IPS-15b (cell line): ENCODE measurements at regions not wholly inside any gene's neighbourhood (a gene's known extent, or its start where the extent isn't known, plus 50 kb on each side); places are given as distances from the start of the nearest gene placed in this dataset.

ENCODE experiments used
- H3K27me3 ChIP-seq: one replicate; pipeline ENCODE4 v1.6.1; 2013; ENCODE audit warnings: low read length; ENCODE audit not compliant: control insufficient read depth, insufficient read depth
- H3K36me3 ChIP-seq: one replicate; pipeline ENCODE4 v1.6.1; 2013; ENCODE audit warnings: low read length; ENCODE audit not compliant: control insufficient read depth, insufficient read depth
- H3K4me1 ChIP-seq: one replicate; pipeline ENCODE4 v1.6.1; 2013; ENCODE audit warnings: mild to moderate bottlenecking, low read length; ENCODE audit not compliant: control insufficient read depth, insufficient read depth
- H3K4me3 ChIP-seq: one replicate; pipeline ENCODE4 v1.5.1; 2013; ENCODE audit warnings: low read depth, low read length
- H3K9ac ChIP-seq: one replicate; pipeline ENCODE4 v1.6.1; 2013; ENCODE audit warnings: low read depth, mild to moderate bottlenecking, low read length
- H3K9me3 ChIP-seq: one replicate; pipeline ENCODE4 v1.6.1; 2013; ENCODE audit warnings: mild to moderate bottlenecking, low read length; ENCODE audit not compliant: control insufficient read depth, insufficient read depth

DNA sequence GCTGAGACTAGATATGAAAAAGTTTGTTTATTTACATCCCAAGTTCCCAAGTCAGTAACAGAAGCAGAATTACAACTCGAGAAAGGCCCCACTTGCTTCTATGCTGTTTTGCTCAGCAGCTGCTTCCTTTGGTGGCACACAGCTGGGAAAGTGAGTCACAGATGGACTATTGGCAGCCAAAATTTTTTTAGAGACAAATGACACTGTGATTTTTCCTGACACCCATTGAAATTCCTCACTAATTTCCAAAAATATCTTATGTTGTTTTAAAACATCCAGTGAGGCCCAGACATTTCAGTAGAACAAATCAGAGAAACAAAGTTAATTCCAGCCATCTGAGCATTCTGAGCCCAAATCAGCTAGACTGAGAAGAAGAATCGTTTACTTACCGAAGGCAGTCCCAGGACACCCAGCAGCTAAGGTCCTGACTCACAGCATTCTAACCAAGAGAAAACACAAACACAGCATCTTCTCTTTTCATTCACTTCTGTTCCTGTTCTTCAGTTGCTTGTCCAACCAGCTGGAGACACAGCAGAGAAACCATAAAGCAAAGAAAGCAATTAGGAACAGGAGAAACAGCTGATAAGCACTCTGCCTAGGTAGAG is 188.3 kb downstream of the DAD1 start:
- no peak overlapping the region for H3K9ac ChIP-seq
- no peaks in the 10 kb centered on the region for H3K9me3 ChIP-seq
- H3K36me3 ChIP-seq: no peaks in the 10 kb centered on the region
- H3K27me3 ChIP-seq: no peaks in the 10 kb centered on the region
- no peaks in the 10 kb centered on the region for H3K4me1 ChIP-seq
- H3K4me3 ChIP-seq: no peak overlapping the region

DNA sequence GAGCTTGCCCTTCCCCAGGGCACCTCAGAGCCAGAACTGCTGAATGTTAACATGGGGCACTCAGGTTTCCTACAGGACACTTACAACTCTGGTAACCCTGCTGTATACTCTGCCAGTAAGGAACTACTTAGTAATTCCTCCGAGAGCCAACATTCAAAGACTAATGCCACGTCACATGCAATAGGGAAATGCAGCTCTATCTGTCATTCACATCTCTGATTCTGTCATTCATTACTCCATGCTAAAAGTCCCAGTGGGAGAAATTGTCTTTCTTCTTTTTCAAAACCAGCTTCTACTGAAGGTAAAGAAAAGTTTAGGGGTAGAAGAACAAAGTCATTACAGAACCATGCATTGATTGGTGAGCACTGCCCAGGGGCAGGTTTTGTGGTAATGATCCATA is 189.2 kb downstream of the DAD1 start:
- no peak overlapping the region for H3K9ac ChIP-seq
- no peaks in the 10 kb centered on the region for H3K36me3 ChIP-seq
- H3K4me3 ChIP-seq: no peak overlapping the region
- H3K4me1 ChIP-seq: no peaks in the 10 kb centered on the region
- no peaks in the 10 kb centered on the region for H3K9me3 ChIP-seq
- no peaks in the 10 kb centered on the region for H3K27me3 ChIP-seq

DNA sequence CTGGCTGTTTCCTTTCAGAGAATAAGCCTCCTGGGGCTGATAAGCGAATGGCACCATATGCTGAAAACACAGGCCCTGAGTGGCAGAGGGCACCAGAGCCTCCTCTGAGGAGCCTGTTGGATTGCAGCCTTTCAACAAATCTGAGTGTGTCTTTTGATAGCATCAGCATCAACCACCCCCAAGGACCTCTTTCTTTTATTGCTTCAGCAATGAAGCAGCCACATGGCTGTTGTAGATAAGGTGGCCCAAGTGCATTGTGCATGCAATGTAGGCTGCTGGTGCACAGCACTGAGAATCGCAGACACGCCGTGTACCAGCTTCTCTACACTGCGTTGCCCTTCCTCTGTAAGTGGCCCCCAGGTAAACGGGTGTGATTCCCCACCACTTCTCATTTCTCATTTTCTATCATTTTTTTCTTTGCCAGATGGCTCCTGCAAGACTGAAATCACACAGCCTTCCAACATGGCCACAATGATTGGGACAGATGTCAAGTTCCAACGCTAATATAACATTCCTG is 191.7 kb downstream of the DAD1 start:
- Histone ChIP-seq H3K9ac (no peak overlapping the region), H3K4me3 (no peak overlapping the region), H3K27me3 (no peaks in the 10 kb centered on the region), H3K36me3 (no peaks in the 10 kb centered on the region), H3K9me3 (no peaks in the 10 kb centered on the region), H3K4me1 (no peaks in the 10 kb centered on the region)

DNA sequence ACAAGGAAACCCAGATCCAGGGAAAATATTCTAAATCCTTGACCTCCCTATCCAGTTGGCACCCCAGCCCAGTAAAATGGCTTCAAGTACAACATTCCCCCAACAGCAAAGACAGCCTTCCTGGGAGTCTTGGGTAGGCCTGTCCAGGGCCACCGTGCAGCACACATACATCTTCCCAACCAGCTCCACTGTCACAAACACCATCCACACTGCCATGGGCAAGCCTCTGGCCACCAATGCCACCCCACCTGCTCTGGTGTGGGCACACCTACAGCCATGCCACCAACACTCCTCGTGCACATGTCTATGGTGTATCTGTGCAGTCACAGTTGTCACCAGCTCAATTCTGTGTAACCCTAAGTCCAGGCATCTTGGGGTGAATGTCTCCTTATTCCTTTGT is 193.2 kb downstream of the DAD1 start:
- Histone ChIP-seq H3K9ac (no peak overlapping the region), H3K36me3 (no peaks in the 10 kb centered on the region), H3K27me3 (no peaks in the 10 kb centered on the region), H3K9me3 (no peaks in the 10 kb centered on the region), H3K4me3 (no peak overlapping the region), H3K4me1 (no peaks in the 10 kb centered on the region)

DNA sequence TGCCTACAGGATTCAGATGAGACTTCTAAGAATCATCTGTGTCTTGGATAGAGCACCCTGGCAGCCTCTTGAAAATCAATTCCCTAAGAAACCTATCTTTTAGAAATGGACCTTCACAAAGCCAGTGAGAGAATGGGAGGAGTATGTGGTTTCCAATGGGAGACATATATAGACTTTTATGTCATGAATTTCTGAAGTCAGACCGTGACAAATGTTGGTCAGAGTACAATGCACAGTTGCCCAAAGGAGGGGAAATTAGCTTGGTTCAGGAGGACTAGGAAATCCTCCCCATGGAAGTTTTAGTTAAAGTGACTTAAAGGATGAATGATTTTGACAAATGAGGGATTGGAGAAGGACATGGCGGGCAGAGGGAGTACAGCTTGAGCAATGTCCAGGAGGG is 194.4 kb downstream of the DAD1 start:
- no peaks in the 10 kb centered on the region for H3K4me1 ChIP-seq
- H3K9me3 ChIP-seq: no peaks in the 10 kb centered on the region
- H3K9ac ChIP-seq: no peak overlapping the region
- no peak overlapping the region for H3K4me3 ChIP-seq
- no peaks in the 10 kb centered on the region for H3K27me3 ChIP-seq
- no peaks in the 10 kb centered on the region for H3K36me3 ChIP-seq

DNA sequence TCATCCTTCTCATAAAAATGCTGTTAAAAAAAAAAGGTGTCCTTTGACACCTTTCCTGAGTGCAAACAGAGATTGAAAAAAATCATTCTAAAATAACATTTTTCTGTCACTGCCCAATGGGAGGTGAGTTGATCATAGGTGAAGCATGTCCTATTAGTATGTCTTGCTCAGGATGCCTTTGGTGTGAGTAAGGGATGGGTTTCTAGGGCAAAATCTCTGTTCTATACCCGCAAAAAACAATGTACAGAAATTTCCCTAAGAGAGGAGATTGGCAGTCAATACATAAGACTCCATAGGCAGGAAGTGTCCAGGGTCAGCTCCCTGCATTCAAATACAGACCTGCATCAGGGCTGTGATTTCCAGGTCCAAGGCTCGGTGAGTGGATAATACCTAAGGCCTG is 195.2 kb downstream of the DAD1 start:
- H3K9me3 ChIP-seq: no peaks in the 10 kb centered on the region
- H3K4me3 ChIP-seq: no peak overlapping the region
- no peaks in the 10 kb centered on the region for H3K27me3 ChIP-seq
- H3K36me3 ChIP-seq: no peaks in the 10 kb centered on the region
- no peaks in the 10 kb centered on the region for H3K4me1 ChIP-seq
- no peak overlapping the region for H3K9ac ChIP-seq

DNA sequence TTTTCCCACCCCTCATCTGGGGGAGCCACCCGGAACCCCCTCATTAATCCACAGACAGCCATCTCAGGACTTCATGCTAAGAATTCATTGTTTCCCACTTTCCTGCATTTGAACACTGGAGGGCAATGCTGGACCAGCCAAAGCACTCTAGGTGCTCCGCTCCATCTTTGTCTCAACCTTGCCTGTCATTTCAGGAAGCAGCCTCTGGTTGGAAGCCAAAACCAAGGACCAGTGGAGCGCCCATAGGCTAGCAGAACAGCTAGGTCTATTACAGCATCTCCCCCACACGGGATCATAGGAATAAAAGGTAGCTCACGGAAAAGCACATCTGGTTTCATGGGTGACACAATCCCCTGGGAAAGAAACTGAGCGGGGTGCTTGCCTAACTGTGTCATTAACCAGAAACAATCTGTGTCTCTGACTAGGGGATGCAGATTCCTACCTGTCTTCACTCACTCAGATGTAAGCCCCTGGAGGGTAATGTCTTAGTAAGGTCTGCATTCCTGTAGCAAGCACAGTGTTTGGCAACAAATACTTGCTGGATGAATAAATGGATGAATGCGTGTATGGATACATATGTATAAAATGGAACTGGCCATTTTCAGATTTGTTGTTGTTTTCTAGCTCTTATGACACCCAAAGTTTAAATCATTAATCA is 197.0 kb downstream of the DAD1 start:
- H3K36me3 ChIP-seq: no peaks in the 10 kb centered on the region
- no peak overlapping the region for H3K9ac ChIP-seq
- H3K27me3 ChIP-seq: no peaks in the 10 kb centered on the region
- H3K9me3 ChIP-seq: no peaks in the 10 kb centered on the region
- H3K4me1 ChIP-seq: peaks cover 4% of the 10 kb centered on the region
- H3K4me3 ChIP-seq: no peak overlapping the region

DNA sequence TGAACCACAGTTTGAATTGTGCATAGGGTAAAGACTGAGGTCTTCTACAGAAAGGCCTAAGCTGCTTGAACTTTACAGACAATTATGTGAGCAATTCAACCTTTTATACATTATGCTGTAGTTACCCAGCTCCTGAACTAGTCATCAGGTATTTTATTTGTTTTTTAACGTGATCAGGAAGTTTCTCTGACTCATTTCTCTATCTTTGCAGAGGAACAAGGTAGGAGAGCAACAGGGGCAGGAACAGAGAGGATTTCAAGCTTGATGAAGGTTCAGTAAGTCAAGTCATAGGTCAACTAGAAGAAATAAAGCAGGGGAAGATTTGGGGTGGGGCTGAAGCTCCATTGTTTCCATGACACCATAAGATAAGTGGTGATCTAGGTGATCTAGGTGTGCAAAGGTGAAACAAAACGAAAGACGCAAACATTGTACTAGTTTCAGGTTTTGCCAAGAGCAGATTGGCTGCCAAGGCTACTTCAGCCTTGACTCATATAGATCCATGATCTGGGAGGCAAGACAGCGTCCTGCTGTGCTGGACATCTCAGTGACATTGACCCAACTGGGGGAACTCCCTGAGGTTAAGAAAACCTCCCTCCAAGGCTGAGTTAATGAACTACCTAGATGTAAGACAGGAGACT is 198.1 kb downstream of the DAD1 start:
- Histone ChIP-seq H3K4me3 (no peak overlapping the region), H3K27me3 (no peaks in the 10 kb centered on the region), H3K9ac (no peak overlapping the region), H3K36me3 (no peaks in the 10 kb centered on the region), H3K9me3 (no peaks in the 10 kb centered on the region), H3K4me1 (peaks cover 4% of the 10 kb centered on the region)

DNA sequence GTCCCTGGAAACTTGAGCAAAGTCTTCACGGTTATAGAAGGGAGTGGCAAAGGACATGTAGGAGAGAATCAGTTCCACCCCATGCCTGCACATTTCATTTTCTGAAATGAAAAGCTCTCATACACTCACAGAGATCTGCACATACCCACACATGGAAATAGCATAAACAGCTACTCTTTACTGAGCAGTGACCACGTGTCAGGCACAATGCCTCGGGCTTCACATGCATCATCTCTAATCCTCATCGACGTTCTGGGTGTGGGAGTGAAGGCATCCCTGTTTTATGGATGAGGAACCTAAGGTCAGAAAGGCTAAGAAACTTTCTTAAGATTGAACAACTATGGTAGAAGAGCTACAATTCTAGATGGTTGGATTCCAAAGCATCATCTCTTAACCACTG is 198.8 kb downstream of the DAD1 start:
- Histone ChIP-seq H3K36me3 (no peaks in the 10 kb centered on the region), H3K9ac (no peak overlapping the region), H3K4me1 (peaks cover 4% of the 10 kb centered on the region), H3K27me3 (no peaks in the 10 kb centered on the region), H3K9me3 (no peaks in the 10 kb centered on the region), H3K4me3 (no peak overlapping the region)

DNA sequence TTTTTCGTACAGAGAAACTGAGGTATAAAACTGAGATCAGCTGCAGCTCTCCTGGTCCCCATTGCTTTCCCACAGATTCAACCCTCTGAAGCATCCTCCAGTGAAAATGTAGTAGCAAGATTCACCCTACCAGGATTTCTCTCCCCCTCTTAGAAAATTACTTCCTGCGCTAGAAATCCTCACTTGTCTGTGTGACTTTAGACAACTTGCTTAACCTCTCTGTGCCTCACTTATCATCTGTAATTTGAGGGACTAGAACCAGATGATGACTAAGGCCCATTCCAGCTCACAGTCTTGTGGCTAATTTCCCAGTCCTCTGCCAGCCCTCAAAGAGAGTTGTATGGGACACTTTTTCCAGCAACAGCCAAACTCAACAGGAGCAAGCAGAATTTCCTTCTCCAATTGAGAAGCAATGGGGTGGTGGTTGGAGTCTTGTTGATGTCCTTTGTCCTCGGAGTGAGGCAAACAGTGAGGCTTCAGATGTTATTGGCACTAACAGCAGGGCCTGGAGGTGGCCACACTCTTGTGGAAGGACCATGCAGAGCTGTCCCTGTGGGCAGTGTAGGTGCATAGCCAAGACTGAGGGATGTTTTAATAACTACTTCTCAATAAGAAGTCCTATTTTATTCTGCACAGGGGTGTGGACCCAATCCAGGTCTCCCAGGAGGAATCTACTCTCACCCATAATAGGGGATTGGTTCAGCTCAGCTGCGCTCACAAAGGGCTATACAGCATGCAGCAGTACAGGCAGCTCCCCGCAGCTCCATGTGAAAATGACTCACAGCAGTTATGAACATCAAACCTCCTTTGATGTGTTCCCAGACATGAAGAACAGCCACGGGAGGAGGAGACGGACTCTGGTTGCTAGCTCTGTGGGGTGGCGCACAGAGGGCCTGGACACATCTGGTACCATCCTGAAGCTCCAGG is 200.1 kb downstream of the DAD1 start:
- Histone ChIP-seq H3K4me3 (no peak overlapping the region), H3K9ac (no peak overlapping the region), H3K9me3 (no peaks in the 10 kb centered on the region), H3K36me3 (no peaks in the 10 kb centered on the region), H3K4me1 (peaks cover 4% of the 10 kb centered on the region), H3K27me3 (no peaks in the 10 kb centered on the region)

DNA sequence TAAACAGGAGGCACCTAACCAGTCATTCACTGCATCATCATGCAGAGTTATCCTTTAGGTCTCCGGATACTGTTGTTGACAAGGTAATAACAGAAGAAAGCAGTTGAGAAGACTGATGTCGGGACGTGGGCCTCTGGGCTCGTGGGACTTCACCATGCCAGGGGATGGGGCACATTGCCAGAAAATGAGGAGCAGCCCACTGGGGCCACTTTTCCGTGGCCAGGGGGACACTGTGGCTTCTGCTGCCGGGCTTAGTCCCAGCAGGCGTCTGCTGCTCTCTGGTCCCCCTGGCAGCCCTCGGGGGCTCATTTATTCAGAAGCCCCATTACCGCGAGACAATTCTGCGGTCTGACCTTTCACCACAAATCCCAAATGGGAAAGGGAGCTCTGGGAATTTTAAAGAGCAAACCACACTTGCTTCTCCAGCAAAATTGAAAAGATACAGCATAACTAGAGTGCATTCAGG is 201.2 kb downstream of the DAD1 start:
- no peak overlapping the region for H3K4me3 ChIP-seq
- H3K4me1 ChIP-seq: peaks cover 4% of the 10 kb centered on the region

More for the DNA sequence above, 201.2 kb downstream of the DAD1 start:
- Histone ChIP-seq H3K9ac (no peak overlapping the region), H3K36me3 (no peaks in the 10 kb centered on the region), H3K9me3 (no peaks in the 10 kb centered on the region), H3K27me3 (no peaks in the 10 kb centered on the region)
